ENCODE measurements at regions not wholly inside any gene's neighbourhood (a gene's known extent, or its start where the extent isn't known, plus 50 kb on each side); places are given as distances from the start of the nearest gene placed in this dataset.

DNA sequence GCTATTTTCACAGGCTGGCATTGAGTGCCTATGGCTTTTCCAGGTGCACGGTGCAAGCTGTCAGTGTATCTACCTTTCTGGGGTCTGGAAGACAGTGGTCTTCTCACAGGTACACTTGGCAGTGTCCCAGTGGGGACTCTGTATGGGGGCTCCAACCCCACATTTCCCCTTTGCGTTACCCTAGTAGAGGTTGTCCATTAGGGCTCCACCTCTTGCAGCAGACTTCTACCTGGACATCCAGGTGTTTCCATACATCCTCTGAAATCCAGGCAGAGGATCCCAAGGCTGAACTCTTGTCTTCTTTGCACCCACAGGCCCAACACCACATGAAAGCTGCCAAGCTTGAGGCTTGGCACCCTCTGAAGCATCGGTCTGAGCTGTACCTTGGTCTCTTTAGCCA lies 735.7 kb upstream of the INTU start:
- 79% methylated on average over 3 of the region's 3 CpGs for WGBS (ENCODE audit: insufficient coverage)
- Histone ChIP-seq H3K4me2 (replicated peaks; ENCODE audit: low read depth, low read length, poor library complexity, severe bottlenecking) (no peak overlapping the region), H3K4me1 (ENCODE audit: control insufficient read depth in 2 of 2, insufficient read depth in 2 of 2, low read length in 2 of 2) (no peaks in the 10 kb centered on the region), H3K27me3 (replicated peaks in 1 of 4; ENCODE audit: control extremely low read depth in 1 of 4, control insufficient read depth in 3 of 4, insufficient read depth in 4 of 4, low read length in 3 of 4) (no peaks in the 10 kb centered on the region), H4K20me1 (ENCODE audit: control insufficient read depth, insufficient read depth, low read length, poor library complexity, severe bottlenecking) (no peaks in the 10 kb centered on the region), H3K79me2 (ENCODE audit: control insufficient read depth, insufficient read depth, low read length) (no peaks in the 10 kb centered on the region), H3K36me3 (replicated peaks in 1 of 2; ENCODE audit: control extremely low read depth in 1 of 2, control insufficient read depth in 1 of 2, extremely low read depth in 1 of 2, insufficient read depth in 2 of 2, low read length in 1 of 2) (no peaks in the 10 kb centered on the region), H2AFZ (ENCODE audit: insufficient read depth, low read depth, low read length, poor library complexity, severe bottlenecking) (no peak overlapping the region), H3K27ac (ENCODE audit: low read length in 2 of 2) (no peak overlapping the region), H3K4me3 (ENCODE audit: control extremely low read depth in 1 of 5, extremely low read depth in 1 of 5, insufficient read depth in 1 of 5, low read depth in 2 of 5, low read length in 4 of 5) (no peak overlapping the region), H3K9me3 (ENCODE audit: control extremely low read depth in 1 of 3, control insufficient read depth in 2 of 3, insufficient read depth in 1 of 3, low read length in 2 of 3) (peaks cover 0 to 8% (median 5%) of the 10 kb centered on the region in 3 donors), H3K9ac (ENCODE audit: low read length) (no peak overlapping the region)
- DNase-seq (no peak), ATAC-seq (ENCODE audit: low read depth) (no peak)
- Mint-ChIP-seq H3K9me3 (ENCODE audit: insufficient read depth) (peaks cover 6% of the 10 kb centered on the region), H3K4me1 (no peaks in the 10 kb centered on the region), H3K27me3 (no peaks in the 10 kb centered on the region), H3K4me3 (no peak overlapping the region), H3K27ac (no peak overlapping the region)
- ChIA-PET CTCF (no interaction called here), POLR2A (no interaction called here)
- intact Hi-C loops (cut with micrococcal nuclease), result no loop called here
- TF ChIP-seq, protein P1, sequence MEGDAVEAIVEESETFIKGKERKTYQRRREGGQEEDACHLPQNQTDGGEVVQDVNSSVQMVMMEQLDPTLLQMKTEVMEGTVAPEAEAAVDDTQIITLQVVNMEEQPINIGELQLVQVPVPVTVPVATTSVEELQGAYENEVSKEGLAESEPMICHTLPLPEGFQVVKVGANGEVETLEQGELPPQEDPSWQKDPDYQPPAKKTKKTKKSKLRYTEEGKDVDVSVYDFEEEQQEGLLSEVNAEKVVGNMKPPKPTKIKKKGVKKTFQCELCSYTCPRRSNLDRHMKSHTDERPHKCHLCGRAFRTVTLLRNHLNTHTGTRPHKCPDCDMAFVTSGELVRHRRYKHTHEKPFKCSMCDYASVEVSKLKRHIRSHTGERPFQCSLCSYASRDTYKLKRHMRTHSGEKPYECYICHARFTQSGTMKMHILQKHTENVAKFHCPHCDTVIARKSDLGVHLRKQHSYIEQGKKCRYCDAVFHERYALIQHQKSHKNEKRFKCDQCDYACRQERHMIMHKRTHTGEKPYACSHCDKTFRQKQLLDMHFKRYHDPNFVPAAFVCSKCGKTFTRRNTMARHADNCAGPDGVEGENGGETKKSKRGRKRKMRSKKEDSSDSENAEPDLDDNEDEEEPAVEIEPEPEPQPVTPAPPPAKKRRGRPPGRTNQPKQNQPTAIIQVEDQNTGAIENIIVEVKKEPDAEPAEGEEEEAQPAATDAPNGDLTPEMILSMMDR (IDR thresholded peaks at IDR 0.05), result no peak
- no peak for TF ChIP-seq EZH2 (IDR thresholded peaks at IDR 0.05; ENCODE audit: borderline replicate concordance, insufficient read depth, low read depth, low read length, poor library complexity, severe bottlenecking)

DNA sequence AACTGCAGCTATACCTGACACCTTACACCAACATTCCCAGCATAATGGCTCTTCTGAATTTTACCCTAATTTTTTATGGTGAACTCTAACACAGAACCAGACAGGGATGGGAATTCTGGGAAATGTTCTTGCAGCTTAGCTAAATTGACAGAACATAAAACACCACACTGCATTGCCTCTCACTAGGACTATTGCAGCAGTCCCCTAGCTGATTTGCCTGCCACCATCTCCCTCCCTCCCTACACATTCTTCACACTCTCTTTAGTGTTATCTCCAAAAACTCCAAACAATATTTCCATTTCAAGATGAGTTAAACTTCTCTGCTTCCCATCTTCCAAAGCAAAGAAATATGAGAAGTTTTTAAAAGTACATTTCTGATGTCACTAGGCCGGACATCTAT lies 733.9 kb upstream of the INTU start:
- Histone ChIP-seq H3K4me1 (ENCODE audit: control insufficient read depth in 2 of 2, insufficient read depth in 2 of 2, low read length in 2 of 2) (no peaks in the 10 kb centered on the region), H2AFZ (ENCODE audit: insufficient read depth, low read depth, low read length, poor library complexity, severe bottlenecking) (no peak overlapping the region), H3K79me2 (ENCODE audit: control insufficient read depth, insufficient read depth, low read length) (no peaks in the 10 kb centered on the region), H3K27me3 (replicated peaks in 1 of 4; ENCODE audit: control extremely low read depth in 1 of 4, control insufficient read depth in 3 of 4, insufficient read depth in 4 of 4, low read length in 3 of 4) (no peaks in the 10 kb centered on the region), H3K36me3 (replicated peaks in 1 of 2; ENCODE audit: control extremely low read depth in 1 of 2, control insufficient read depth in 1 of 2, extremely low read depth in 1 of 2, insufficient read depth in 2 of 2, low read length in 1 of 2) (no peaks in the 10 kb centered on the region), H3K4me2 (replicated peaks; ENCODE audit: low read depth, low read length, poor library complexity, severe bottlenecking) (no peak overlapping the region), H3K9me3 (ENCODE audit: control extremely low read depth in 1 of 3, control insufficient read depth in 2 of 3, insufficient read depth in 1 of 3, low read length in 2 of 3) (peaks cover 0 to 8% (median 5%) of the 10 kb centered on the region in 3 donors), H3K9ac (ENCODE audit: low read length) (no peak overlapping the region), H3K27ac (ENCODE audit: low read length in 2 of 2) (no peak overlapping the region), H3K4me3 (ENCODE audit: control extremely low read depth in 1 of 5, extremely low read depth in 1 of 5, insufficient read depth in 1 of 5, low read depth in 2 of 5, low read length in 4 of 5) (no peak overlapping the region), H4K20me1 (ENCODE audit: control insufficient read depth, insufficient read depth, low read length, poor library complexity, severe bottlenecking) (no peaks in the 10 kb centered on the region)
- no peaks in the 10 kb centered on the region for H3K27me3 Mint-ChIP-seq
- WGBS (ENCODE audit: insufficient coverage), result 100% methylated on average over 1 of the region's 1 CpG
- no peak overlapping the region for H3K4me3 Mint-ChIP-seq
- ChIA-PET POLR2A (no interaction called here), CTCF (no interaction called here)
- DNase-seq (no peak), ATAC-seq (ENCODE audit: low read depth) (no peak)
- H3K9me3 Mint-ChIP-seq (ENCODE audit: insufficient read depth), result peaks cover 6% of the 10 kb centered on the region
- no peak overlapping the region for H3K27ac Mint-ChIP-seq
- no peak for TF ChIP-seq EZH2 (IDR thresholded peaks at IDR 0.05; ENCODE audit: borderline replicate concordance, insufficient read depth, low read depth, low read length, poor library complexity, severe bottlenecking)
- TF ChIP-seq, protein P1 (IDR thresholded peaks at IDR 0.05), result no peak
- intact Hi-C loops (cut with micrococcal nuclease), result no loop called here
- no peaks in the 10 kb centered on the region for H3K4me1 Mint-ChIP-seq

Measured in B cell (primary cell).